ENCODE measurements at regions not wholly inside any gene's neighbourhood (a gene's known extent, or its start where the extent isn't known, plus 50 kb on each side); places are given as distances from the start of the nearest gene placed in this dataset.

DNA sequence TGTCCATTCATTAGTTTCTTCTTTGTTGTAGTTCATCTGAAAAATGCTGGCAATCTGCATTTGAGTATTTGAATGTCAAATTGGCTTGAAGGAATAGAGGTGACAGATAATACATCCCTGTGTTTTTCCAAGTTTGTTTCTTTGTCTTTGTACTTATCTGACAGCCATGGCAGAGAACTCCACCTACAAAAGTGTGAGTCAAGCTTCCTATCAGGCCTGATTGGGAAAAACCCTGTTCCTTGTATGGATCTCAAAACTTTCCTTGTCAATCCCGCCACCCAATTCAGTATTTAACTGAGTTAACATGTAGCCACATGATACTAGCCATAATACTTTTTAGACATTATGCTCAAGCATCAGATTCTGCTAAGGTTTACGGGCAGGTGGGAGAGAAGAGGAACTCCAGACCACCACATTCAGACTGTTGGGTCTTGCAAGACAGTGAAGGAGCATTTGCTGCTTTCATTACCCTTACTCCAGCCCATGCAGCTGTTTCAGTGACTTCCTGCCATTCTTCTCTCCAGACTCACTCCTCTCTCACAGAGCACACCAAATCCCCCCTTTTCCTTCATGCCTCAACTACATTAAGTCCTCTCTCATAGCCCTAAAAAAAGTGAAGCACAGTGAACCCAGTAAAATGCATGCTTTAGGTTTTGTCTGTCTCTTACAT, 65.9 kb downstream of the BLID start:
- H3F3A ChIP-seq (ENCODE audit: insufficient read depth, low read length, poor library complexity, severe bottlenecking): no peaks in the 10 kb centered on the region
- no peaks in the 10 kb centered on the region for H4K20me1 ChIP-seq (ENCODE audit: insufficient read depth)
- no peak overlapping the region for H3K9ac ChIP-seq (ENCODE audit: low read length)
- H3K79me2 ChIP-seq (replicated peaks; ENCODE audit: insufficient read depth, low read length): no peaks in the 10 kb centered on the region
- H3K36me3 ChIP-seq (ENCODE audit: insufficient read depth, low read length): no peaks in the 10 kb centered on the region
- peaks cover 6% of the 10 kb centered on the region for H3K9me3 ChIP-seq (ENCODE audit: low read length)
- H3K4me3 ChIP-seq (ENCODE audit: low read length): no peak overlapping the region
- H3K9me2 ChIP-seq (ENCODE audit: insufficient read depth, low read length): no peaks in the 10 kb centered on the region
- H2AFZ ChIP-seq (ENCODE audit: low read depth, low read length): no peak overlapping the region
- no peak overlapping the region for H3K27ac ChIP-seq (ENCODE audit: low read length)
- no peak overlapping the region for H3K4me2 ChIP-seq (ENCODE audit: low read length)
- H3K27me3 ChIP-seq (ENCODE audit: insufficient read depth, low read depth, low read length): no peaks in the 10 kb centered on the region
- no peak for TF ChIP-seq EP300 (conservative IDR thresholded peaks at IDR 0.05; ENCODE audit: poor library complexity, severe bottlenecking)

DNA sequence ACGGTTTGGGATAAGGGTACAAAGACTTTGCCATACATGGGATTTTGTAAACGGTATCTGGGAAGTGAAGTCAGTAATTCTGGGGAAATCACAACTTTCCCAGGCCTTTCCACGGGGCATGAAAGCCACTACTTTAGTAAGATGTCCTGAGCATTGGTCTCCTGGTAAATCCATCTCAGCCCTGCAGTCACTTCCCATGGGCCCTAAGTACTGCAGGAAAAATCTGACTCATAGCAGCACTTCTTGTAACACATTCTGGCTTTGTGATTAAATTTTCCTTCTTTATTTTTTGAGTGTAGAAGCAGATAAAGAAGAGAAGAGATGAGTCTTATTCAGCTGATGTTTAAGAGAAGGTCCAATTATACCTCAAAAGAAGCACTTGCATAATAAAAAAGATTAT, 67.6 kb downstream of the BLID start:
- no peak overlapping the region for H3K4me2 ChIP-seq (ENCODE audit: low read length)
- no peak overlapping the region for H3K27ac ChIP-seq (ENCODE audit: low read length)
- no peak overlapping the region for H3K4me3 ChIP-seq (ENCODE audit: low read length)
- no peaks in the 10 kb centered on the region for H3K27me3 ChIP-seq (ENCODE audit: insufficient read depth, low read depth, low read length)
- H3K36me3 ChIP-seq (ENCODE audit: insufficient read depth, low read length): no peaks in the 10 kb centered on the region
- TF ChIP-seq CTCF (IDR thresholded peaks at IDR 0.05; ENCODE audit: poor library complexity, severe bottlenecking) (no peak), SMC3 (conservative IDR thresholded peaks at IDR 0.05; ENCODE audit: poor library complexity) (no peak), MXI1 (conservative IDR thresholded peaks at IDR 0.05; ENCODE audit: poor library complexity, severe bottlenecking) (no peak), RAD21 (conservative IDR thresholded peaks at IDR 0.05) (no peak), POLR2AphosphoS5 (IDR thresholded peaks at IDR 0.05) (no peak), EP300 (conservative IDR thresholded peaks at IDR 0.05; ENCODE audit: poor library complexity, severe bottlenecking) (no peak), TAF1 (IDR thresholded peaks at IDR 0.05; ENCODE audit: low read depth) (no peak), EZH2 (IDR thresholded peaks at IDR 0.05; ENCODE audit: borderline replicate concordance, insufficient read depth, low read length, poor library complexity, severe bottlenecking) (no peak)
- TF ChIP-seq, protein P1, sequence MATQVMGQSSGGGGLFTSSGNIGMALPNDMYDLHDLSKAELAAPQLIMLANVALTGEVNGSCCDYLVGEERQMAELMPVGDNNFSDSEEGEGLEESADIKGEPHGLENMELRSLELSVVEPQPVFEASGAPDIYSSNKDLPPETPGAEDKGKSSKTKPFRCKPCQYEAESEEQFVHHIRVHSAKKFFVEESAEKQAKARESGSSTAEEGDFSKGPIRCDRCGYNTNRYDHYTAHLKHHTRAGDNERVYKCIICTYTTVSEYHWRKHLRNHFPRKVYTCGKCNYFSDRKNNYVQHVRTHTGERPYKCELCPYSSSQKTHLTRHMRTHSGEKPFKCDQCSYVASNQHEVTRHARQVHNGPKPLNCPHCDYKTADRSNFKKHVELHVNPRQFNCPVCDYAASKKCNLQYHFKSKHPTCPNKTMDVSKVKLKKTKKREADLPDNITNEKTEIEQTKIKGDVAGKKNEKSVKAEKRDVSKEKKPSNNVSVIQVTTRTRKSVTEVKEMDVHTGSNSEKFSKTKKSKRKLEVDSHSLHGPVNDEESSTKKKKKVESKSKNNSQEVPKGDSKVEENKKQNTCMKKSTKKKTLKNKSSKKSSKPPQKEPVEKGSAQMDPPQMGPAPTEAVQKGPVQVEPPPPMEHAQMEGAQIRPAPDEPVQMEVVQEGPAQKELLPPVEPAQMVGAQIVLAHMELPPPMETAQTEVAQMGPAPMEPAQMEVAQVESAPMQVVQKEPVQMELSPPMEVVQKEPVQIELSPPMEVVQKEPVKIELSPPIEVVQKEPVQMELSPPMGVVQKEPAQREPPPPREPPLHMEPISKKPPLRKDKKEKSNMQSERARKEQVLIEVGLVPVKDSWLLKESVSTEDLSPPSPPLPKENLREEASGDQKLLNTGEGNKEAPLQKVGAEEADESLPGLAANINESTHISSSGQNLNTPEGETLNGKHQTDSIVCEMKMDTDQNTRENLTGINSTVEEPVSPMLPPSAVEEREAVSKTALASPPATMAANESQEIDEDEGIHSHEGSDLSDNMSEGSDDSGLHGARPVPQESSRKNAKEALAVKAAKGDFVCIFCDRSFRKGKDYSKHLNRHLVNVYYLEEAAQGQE (IDR thresholded peaks at IDR 0.05; ENCODE audit: borderline replicate concordance): no peak
- no peaks in the 10 kb centered on the region for H3F3A ChIP-seq (ENCODE audit: insufficient read depth, low read length, poor library complexity, severe bottlenecking)
- no peaks in the 10 kb centered on the region for H3K79me2 ChIP-seq (replicated peaks; ENCODE audit: insufficient read depth, low read length)
- no peaks in the 10 kb centered on the region for H4K20me1 ChIP-seq (ENCODE audit: insufficient read depth)
- H3K9me3 ChIP-seq (ENCODE audit: low read length): peaks cover 6% of the 10 kb centered on the region
- no peak overlapping the region for H2AFZ ChIP-seq (ENCODE audit: low read depth, low read length)
- no peaks in the 10 kb centered on the region for H3K9me2 ChIP-seq (ENCODE audit: insufficient read depth, low read length)
- H3K9ac ChIP-seq (ENCODE audit: low read length): no peak overlapping the region

Measured in neural cell (in vitro differentiated cells).